Iris pigment epithelial cell (primary cell): ENCODE measurements at regions not wholly inside any gene's neighbourhood (a gene's known extent, or its start where the extent isn't known, plus 50 kb on each side); places are given as distances from the start of the nearest gene placed in this dataset.
"Not testable (repeated sequence)": the region's sequence is repeated elsewhere in the genome, so short reads cannot be mapped to it uniquely, and the experiment has no call there.

ENCODE experiments used
- DNase-seq: peaks from one replicate; pipeline ENCODE4 v3.0.0-alpha.2; 2011; ENCODE audit warnings: low read depth

DNA sequence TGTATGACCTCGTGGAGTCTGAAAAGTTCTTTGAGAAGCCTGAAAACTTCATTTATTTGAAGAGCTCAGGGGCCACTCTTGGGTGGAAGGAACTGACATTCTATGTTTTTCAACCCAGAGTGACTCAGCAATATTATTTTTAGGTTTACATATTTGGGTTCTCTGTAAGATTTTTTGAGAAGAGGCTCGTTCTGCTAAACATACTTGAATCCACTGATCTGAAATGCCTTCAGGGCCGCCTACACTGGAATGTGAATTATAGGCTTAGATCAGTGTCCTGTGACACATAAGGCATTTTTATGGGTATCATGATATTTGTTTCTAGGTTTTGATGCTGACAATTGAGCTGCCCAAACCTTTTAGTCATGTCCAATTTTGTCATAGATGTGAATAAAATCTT, 86.2 kb downstream of the PSAT1 start:
- peak; percentile 50 for DNase-seq

DNA sequence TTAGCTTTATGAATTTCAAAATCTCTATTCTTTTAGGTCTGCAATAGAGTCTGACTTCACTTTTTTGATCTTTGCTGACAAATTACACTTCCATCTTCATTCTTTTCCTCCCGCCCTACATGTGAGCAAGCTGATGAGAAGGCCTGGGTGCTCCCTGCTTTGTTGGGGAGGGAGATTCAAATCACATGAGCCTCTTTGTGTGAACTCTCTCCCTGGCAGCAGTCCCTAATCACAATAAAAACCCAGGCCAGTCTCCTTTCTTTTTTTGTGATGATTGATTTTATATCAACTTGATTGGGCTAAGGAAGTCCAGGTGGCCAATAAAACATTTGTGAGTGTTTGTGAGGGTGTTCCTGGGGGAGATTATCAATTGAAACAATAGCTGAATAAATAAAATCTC, 89.4 kb downstream of the PSAT1 start:
- DNase-seq, result no peak

DNA sequence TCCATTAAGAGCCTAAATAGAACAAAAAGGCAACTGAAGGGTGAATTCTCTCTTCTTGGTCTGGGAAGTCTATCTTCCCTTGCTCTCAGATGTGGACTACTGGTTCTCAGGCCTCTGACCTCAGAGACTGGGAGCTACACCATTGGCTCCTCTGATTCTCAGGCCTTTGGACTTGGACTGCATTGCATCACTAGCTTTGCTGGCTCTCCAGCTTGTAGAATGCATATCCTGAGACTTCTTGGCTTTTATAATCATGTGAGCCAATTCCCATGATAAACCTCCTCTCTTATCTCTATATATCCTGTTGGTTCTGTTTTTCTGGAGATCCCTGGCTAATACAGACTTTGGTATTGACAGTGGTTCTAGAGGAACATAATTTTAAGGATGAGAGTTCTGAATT, 89.8 kb downstream of the PSAT1 start:
- no peak for DNase-seq

DNA sequence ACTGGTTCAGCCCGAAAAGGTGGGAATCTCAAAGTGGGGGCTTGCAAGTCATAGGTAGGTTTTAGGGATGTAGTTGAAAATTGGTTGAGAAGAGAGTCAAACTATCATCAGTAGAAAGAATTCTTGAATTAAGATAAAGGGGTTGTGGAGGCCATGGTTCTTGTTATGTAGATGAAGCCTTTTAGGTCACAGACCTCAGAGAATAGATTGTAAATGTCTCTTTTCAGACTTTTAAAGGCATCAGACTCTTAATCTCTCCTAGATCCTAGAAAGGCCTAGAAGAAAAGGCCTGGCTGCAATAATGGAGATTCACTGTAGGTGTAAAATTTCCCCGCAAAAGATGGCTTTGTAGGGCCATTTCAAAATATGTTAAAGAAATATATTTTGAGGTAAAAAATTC, 96.4 kb downstream of the PSAT1 start:
- DNase-seq, result no peak

DNA sequence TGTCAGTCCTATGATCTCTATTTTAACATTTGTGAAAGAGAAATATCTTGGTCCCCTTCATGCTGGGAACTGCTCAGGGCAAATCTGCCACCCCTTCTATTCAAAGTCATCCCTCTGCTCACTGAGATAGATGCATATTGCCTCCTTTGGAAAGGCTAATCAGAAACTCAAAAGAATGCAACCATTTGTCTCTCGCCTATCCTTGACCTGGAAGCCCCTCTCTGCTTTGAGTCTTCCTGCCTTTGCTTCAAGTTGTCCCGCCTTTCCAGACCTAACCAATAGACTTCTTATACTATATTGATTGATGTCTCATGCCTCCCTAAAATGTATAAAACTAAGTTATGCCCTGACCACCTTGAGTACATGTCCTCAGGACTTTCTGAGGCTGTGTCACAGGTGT, 97.0 kb downstream of the PSAT1 start:
- no peak for DNase-seq

DNA sequence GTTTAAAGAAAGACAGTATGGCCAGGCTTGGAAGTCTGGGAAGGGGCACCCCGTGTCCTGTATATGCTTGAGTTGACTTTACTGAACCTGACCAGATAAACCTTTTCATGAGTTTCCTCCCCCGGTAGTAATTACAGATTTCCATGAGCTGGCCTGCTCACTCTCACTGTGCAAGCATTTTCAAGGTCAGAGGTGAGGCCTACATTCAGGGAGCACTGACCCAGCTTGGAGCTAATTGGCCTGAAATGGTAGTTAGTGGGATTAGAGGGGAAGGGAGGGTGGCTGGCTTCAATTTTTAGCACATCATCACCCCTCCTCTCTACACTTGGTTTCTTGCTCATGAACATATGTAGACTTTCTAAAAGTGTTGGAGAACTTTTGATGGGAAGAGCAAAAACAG, 99.2 kb downstream of the PSAT1 start:
- DNase-seq, result no peak

DNA sequence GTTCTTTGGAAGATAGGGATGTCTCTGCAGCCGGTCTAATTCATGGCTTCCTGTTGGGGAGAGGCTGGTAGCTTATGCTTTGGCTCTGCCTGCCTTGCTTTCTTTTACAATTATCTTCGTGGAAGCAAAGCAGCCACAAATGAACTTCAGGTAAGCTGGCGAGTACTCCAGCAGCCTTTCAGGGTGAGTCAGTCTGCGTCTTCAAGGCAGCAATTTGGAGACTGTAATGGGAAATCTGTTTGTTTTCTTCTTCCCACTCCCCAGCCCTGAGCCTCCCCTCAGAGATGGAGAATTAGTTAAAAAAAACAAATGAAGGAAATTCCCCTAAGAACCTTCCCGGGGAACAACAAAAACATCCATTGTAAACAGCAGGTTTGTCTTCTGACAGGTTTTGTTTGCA, 100.1 kb downstream of the PSAT1 start:
- no peak for DNase-seq

DNA sequence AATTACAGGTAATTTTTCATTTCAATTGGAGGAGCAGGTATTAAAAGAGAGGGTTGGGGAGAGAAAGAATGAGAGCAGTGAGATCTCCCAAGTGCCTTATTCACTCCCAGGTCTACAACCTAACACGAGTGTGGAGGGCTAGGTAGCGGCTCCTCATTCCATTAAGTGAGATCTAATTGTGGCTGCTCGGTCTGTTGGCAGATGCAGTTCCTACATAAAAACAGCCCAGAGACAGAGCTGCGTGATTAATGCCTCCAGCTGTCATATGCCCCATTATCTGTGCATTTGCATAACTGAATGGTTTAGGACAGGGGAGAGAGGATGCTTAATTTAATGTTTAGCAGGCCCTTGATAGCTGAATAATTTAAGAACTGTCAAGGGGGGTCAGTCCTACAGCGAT, 100.5 kb downstream of the PSAT1 start:
- DNase-seq, result no peak

DNA sequence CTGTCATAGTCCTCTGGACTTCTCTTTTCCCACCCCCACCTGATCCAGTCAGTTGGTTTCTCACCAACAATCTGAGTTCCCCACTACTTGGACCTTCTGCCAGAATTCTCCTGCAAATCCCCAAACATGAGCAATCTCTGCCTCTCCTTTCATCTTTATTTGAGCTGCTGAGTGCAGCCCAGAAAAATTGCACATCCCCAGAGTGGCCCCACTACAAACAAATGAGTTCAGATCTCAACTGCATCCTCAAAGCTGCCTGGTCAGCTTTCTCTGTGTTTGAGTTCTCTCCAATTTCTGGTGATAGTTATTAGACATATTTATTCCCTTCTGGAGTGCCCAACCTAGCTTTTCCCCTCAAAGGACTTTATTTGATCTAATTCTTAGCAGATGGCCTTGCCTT, 102.2 kb downstream of the PSAT1 start:
- no peak for DNase-seq

DNA sequence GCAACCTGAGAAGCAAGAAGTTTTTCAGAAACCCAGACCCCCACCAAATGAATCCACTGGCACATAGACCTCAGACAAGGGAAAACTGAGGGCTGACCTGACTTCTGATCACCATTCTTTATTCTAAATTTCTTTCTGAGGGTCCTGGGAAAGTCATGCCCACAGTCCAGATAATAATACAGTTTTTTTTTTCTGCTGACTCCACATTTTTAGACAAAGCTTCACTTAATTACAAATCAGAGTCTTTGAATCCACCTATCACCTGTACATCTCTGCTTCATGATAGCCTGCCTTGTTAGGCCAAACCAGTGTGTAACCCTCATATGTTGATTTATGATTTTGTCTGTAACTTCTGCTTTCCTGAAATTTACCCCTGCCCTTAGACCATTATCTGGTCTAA, 103.6 kb downstream of the PSAT1 start:
- no peak for DNase-seq

DNA sequence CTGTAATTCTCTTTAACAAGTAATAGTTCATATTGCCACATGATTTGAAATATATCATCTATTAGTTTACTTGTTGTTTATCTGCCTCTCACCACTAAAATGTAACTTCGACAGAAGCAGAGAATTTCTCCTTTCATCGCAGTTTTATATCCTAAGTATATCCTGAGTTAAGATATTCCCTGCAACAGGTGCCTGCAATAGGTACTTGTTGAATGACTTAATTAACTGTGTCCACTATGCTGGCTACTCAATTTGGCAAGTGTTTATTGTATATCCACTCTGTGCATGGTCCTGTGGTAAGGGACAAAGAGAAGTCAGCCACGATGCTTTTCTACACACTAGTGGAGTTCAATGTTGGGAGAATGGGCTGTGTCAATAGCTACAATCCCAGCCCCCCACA, 108.5 kb downstream of the PSAT1 start:
- no peak for DNase-seq

DNA sequence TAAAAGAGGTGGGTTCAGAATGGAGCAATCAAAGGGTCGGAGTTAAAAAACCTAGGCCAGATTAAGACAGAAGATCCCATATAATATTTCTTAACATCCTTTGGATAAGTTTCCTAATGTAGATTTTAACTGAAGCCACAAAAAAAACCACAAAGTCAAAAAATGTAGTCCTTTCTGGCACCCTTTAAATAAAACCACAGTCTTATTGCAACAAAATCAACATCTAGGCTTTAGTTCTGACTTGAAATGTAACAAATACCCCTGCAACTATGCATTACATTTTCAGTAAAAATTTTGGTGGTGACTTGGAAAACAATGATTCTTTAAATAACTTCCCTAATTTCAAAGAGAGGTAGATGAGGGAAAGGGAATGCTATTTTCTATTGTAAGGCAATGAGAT, 109.2 kb downstream of the PSAT1 start:
- DNase-seq, result no peak

DNA sequence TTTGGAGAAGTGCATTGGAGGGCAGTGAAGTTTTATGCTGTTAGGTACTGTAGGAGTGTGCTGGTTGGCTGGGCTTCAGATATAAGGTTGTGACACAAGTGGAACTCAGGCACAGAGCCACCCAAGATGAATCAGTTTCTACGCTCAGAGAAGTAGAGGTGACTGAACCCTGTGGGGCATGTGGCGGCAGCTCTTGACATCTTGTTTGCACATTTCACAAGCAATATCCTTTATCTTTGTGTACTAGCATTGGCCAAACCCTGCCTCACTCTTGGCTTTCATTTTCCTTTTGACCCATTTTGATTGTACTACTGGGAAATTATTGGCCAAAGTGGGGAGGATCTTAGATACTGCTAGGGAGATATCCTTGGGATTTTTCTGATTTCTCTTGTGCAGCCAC, 110.0 kb downstream of the PSAT1 start:
- DNase-seq, result no peak

DNA sequence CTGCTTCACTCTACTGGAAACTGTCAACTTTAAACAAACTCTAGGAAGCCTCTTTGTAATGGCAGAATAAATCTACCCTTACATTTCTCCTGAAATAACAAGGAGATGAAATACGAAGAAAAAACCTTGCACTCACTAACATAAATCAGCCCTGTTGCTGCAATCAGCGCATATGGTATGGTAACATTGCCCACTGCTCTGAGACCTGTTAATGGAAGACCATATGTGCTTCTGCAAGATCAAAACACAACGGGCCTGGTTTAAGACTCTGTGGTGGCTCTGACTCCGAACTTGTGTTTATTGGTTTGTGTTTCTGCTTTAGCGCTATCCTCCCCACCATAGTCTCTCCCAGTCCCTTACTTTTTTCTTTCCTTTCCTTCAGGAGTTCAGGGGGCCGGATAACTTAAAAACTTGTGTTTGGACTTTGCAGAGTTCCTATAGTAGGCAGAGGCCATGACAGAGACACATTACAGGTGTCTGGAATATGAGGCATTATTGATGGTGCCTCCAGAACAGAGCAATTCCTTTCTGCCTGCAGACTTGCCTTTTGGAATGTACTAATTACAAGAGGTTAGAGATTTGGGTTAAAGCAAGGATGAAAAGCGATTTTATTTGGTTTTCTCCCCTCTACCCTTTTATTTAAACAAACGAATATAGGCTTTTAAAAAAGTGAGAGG, 110.8 kb downstream of the PSAT1 start:
- DNase-seq, result no peak

DNA sequence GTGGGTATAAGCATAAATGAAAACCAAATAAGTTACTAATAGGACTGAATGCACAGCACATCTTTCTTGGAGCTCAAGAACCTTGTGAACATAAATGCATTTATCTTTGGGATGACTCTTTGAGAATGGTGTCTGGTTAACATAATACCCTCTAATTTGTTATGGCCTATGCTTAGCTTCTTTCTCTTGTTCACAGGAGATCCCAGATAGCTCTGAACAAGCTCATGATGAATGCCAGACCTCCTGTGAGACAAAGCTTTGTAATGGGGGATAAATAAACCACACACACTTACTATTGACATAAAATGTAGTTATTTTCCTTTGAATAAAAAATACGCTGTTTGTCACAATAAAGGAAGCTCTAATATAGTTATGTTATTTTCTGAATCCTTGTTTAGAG, 111.5 kb downstream of the PSAT1 start:
- DNase-seq, result no peak

DNA sequence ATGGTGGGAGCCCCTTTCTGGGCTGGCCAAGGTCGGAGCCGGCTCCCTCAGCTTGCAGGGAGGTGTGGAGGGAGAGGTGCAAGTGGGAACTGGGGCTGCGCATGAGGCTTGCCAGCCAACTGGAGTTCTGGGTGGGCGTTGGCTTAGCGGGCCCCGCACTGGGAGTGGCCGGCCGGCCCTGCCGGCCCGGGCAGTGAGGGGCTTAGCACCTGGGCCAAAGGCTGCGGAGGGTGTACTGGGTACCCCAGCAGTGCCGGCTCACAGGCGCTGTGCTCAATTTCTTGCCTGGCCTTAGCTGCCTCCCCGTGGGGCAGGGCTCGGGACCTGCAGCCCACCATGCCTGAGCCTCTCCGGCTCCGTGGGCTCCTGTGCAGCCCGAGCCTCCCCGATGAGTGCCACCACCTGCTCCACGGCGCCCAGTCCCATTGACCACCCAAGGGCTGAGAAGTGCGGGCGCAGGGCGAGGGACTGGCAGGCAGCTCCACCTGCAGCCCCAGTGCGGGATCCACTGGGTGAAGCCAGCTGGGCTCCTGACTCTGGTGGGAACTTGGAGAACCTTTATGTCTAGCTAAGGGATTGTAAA, 113.1 kb downstream of the PSAT1 start:
- DNase-seq, result not testable (repeated sequence)

DNA sequence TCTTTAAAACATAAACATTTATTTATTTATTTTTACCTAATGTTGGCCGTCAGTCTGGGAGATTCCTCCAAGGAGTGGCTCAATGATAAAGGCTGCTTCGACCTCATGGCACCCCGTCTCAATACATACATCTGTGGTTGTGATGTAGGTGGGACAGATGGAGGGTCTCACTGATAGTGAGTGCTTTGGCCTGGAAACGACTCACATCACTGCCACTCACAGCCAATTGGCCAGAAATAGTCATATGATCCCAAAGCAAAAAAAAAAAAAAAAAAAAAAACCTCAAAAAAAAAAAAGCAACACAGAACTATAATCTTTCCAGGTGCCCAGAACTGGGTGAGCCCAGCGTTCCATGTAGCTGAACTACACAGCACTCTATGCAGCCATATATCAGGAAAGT, 125.4 kb downstream of the PSAT1 start:
- no peak for DNase-seq

DNA sequence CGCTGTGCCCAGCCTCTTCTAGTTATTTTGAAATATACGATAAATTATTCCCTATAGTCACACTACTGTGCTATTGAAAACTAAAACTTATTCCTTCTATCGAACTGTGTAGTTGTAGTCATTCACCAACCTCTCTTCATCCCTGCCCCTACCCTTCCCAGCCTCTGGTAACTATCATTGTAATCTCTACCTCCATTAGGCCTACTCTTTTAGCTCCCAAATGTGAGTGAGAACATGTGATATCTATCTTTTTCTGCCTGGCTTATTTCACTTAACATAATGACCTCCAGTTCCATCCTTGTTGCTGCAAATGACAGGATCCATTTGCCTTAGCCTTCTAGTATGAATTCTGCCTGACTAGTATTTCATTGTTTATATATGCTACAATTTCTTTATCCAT, 127.4 kb downstream of the PSAT1 start:
- DNase-seq, result no peak

DNA sequence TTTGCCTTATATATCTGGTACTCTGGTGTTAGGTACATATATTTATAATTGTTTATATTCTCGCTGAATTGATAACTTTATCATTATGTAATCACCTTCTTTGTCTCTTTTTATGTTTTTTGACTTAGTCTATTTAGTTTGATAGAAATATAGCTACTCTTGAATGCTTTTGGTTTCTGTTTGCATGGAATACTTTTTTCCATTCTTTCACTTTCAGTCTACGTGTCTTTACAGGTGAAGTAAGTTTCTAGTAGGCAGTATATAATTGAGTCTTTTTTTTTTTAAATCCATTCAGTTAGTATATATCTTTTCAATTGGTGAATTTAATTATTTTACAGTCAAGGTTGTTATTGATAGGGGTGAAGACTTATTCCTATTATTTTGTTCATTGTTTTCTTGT, 131.7 kb downstream of the PSAT1 start:
- no peak for DNase-seq

DNA sequence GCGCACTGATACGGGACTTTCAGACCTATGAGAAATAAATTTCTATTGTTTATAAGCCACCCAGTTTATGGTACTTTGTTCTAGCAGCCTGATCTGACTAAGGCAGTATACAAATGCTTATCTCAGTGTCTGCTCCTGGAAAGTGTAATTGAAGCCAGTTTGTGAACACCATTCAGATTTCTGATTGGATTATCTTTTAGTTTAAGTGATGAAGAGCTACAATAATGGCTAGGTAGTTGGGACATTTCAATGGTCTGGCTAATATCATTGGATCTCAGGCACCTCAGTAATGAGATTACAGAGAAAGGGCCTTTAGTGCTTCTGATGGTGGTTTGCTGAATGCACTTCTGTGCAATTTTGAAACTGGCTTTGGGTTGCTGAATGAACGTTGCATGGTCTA, 133.5 kb downstream of the PSAT1 start:
- DNase-seq, result no peak

DNA sequence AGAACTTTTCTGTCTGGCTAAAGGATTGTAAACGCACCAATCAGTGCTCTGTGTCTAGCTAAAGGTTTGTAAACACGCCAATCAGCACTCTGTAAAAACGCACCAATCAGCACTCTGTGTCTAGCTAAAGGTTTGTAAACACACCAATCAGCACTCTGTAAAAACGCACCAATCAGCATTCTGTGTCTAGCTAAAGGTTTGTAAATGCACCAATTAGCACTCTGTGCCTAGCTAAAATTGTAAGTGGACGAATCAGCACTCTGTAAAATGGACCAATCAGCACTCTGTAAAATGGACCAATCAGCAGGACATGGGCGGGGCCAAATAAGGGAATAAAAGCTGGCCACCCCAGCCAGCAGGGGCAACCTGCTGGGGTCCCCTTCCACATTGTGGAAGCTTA, 134.1 kb downstream of the PSAT1 start:
- not testable (repeated sequence) for DNase-seq

DNA sequence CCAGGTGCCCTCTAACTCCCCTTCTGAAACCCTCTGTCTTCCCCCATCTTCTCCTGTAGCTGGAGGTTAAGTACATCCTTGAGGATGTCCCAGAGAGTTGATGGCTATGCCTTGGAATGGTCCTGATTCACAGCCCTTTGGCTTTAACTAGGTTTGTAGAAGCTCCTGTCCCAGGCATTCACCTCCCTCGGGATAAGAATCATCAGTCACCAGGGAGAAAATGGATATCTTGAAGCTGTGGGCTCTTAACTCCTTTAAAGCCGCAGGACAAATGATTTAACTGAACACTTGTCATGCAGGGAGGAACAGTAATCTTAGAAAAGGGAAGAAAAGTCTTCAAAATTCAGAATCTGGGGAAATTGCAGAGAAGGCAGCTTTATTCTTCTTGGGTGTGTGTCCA, 139.9 kb downstream of the PSAT1 start:
- DNase-seq, result no peak

DNA sequence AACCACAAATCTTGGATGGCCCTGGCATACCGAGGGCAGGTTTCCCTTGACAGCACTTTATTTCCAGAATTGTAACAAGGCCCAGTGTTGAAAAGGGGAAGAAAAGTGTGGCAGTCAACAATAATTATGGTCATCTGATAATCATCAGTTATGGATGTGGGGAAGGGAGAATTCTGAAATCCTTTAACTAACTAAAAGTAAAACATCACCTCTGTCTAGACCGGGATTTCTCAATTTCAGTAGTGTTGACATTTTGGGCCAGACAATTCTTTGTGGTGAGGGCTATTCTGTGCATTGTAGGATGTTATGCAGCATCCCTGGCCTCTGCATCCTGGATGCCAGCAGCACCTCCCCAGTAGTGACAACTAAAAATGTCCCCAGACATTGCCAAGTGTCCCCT, 140.4 kb downstream of the PSAT1 start:
- no peak for DNase-seq

DNA sequence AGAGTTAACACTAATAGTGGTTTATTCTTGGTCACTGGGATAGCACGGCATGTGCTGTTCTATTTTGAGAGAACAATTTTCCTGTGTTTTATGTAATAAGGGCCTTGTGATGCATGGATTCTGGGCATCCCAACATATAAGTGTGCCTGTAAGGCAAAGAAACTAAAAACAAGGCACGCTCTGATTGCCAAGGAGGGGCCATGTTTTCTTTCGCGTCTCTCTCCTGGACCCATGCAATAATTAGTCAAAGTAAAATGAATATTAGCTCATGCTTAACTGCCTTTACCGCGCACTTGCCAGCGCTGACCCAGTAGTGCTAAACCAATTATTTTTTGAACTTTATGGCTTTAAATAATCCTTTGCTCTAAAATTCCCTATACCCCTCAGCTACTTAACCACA, 140.9 kb downstream of the PSAT1 start:
- DNase-seq, result no peak

DNA sequence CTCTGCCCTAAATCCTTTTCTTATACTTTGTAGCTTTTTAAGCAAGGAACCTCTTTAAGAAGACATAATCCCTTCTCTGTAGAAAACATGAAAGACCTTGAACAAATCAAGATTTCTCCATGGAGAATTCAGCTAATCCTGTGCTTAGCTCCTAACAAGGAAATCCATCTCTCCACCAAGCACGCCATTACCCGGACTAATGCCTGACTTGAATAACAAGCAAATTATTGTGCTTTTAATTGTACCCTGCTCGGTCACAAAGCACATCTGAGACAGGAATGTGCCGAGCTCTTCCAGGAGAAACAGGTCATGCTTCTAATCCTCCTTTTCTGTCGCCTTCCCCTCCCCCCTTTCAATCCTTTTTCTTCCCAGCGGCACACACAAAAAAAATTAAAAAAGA, 141.3 kb downstream of the PSAT1 start:
- DNase-seq, result no peak
